Smooth muscle cell (in vitro differentiated cells): ENCODE measurements at regions not wholly inside any gene's neighbourhood (a gene's known extent, or its start where the extent isn't known, plus 50 kb on each side); places are given as distances from the start of the nearest gene placed in this dataset.
"Not testable (repeated sequence)": the region's sequence is repeated elsewhere in the genome, so short reads cannot be mapped to it uniquely, and the experiment has no call there.

Source experiments
- DNase-seq: peaks from one replicate; lab custom pipeline; 2025; ENCODE audit not compliant: unreplicated experiment; lab: John Stamatoyannopoulos, UW
- H2AFZ ChIP-seq: fragments of 200-600 bp; sonication (generic); 2 replicates; pipeline ENCODE4 v1.6.0; 2016; ENCODE audit warnings: antibody characterized with exemption, low read depth, mild to moderate bottlenecking
- H3F3A ChIP-seq: fragments of 200-600 bp; sonication (generic); 2 replicates; pipeline ENCODE4 v1.6.0; 2017; ENCODE audit warnings: antibody characterized with exemption, low read depth
- H3K27ac ChIP-seq: fragments of 200-600 bp; sonication (generic); 2 replicates; pipeline ENCODE4 v1.5.1; 2016; ENCODE audit warnings: low read depth, mild to moderate bottlenecking
- H3K27me3 ChIP-seq: fragments of 200-600 bp; sonication (generic); 2 replicates; pipeline ENCODE4 v1.6.1; 2016; ENCODE audit warnings: low read depth, mild to moderate bottlenecking
- H3K36me3 ChIP-seq: fragments of 200-600 bp; sonication (generic); 2 replicates; pipeline ENCODE4 v1.5.1; 2016; ENCODE audit warnings: low read depth
- H3K4me1 ChIP-seq: fragments of 200-600 bp; sonication (generic); 2 replicates; pipeline ENCODE4 v1.5.1; 2016; ENCODE audit warnings: low read depth
- H3K4me2 ChIP-seq: fragments of 200-600 bp; sonication (generic); 2 replicates; pipeline ENCODE4 v1.6.0; 2016; ENCODE audit warnings: mild to moderate bottlenecking
- H3K4me3 ChIP-seq: fragments of 200-600 bp; sonication (generic); 2 replicates; pipeline ENCODE4 v1.5.1; 2016; ENCODE audit warnings: mild to moderate bottlenecking
- H3K79me2 ChIP-seq: fragments of 200-600 bp; sonication (generic); 2 replicates; pipeline ENCODE4 v1.6.0; 2016; ENCODE audit warnings: low read depth, mild to moderate bottlenecking
- H3K9ac ChIP-seq: fragments of 200-600 bp; sonication (generic); 2 replicates; pipeline ENCODE4 v1.6.0; 2016; ENCODE audit warnings: low read depth
- H3K9me3 ChIP-seq: fragments of 200-600 bp; sonication (generic); replicated peaks from 2 replicates; pipeline ENCODE4 v1.5.1; 2016; ENCODE audit warnings: low read depth
- H4K20me1 ChIP-seq: fragments of 200-600 bp; sonication (generic); 2 replicates; pipeline ENCODE4 v1.6.0; 2016; ENCODE audit warnings: low read depth
- WGBS: methylation state at CpG from one replicate; pipeline ENCODE4 v1.1.7; 2016; ENCODE audit warnings: low lambda C conversion rate; 5-methylcytosine and 5-hydroxymethylcytosine counted together

DNA sequence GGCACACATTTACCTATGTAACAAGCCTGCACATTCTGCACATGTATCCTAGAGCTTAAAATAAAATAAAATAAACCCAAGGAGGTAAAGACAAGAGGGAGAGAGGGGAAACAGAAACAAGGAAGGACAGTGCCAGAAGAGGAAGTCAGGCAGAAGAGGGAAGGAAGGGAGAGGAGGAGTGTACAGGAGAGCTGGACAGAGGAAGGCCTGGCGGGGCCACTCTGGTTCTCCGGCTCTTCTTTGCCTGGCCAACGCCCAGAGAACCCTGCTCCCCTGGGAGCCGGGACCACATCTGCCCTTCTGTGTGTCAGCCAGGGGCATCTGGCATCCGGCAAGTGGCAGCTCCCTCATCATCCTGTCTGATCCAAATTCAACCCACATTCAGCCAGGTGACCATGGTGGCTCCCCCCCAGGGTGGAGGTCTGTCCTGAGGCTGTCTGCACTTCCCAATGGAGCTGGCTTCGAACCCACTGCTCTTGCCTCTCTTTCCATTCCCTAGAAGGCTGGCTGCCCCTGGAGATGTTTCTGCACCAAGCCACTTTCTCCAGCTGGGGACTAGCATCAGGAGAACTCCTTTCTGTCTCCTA lies 55.5 kb upstream of the RABL2A start:
- H3F3A ChIP-seq, H3K9me3 ChIP-seq, H4K20me1 ChIP-seq, H3K4me1 ChIP-seq, H3K36me3 ChIP-seq, H3K4me3 ChIP-seq, H3K79me2 ChIP-seq, H3K9ac ChIP-seq, H3K4me2 ChIP-seq, H3K27me3 ChIP-seq, H2AFZ ChIP-seq, H3K27ac ChIP-seq, DNase-seq: not testable (repeated sequence)
- WGBS, result 94% methylated on average over 3 of the region's 6 CpGs

DNA sequence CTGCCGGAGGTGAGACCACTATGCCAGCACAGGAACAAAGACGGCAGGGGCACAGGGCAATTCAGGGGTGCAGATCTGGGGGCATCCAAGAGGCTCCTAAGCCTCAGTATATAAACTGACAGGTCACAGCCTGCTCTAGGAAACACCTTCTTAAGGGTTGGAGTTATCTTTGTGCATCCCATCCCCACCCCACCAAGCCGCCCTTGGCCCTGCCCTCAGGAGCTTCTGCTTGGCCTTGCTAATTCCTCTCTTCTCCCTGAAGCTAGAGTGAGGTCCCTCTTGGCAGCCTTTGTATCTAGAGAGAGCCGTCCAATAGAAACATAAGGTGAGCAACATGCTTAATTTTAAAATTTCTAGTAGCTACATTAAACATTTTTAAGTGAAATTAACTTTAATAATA lies 51.3 kb upstream of the RABL2A start:
- H3F3A ChIP-seq, H4K20me1 ChIP-seq, H3K36me3 ChIP-seq, H2AFZ ChIP-seq, H3K9me3 ChIP-seq, H3K4me3 ChIP-seq, H3K4me2 ChIP-seq, H3K9ac ChIP-seq, DNase-seq, H3K79me2 ChIP-seq, H3K4me1 ChIP-seq, H3K27me3 ChIP-seq, H3K27ac ChIP-seq: not testable (repeated sequence)
- WGBS, result 97% methylated on average over 3 of the region's 4 CpGs

DNA sequence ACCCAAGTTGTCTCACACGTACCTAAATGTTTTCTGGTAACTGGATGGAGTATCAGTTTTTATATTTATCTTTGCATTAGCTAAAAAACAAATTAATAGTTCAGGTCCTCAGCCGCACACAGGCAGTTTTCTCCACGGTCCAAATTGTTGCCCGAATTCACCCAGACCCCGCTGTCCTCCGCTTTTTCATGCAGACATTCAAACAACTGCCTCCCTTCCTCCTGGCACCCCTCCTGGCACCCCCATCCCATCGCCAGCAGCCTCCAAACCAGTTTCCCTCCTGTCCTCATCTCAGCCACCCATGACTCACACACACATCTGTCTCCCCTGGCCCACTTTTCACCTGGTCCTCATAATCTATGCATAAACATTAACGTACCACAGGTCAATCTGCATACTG lies 50.7 kb upstream of the RABL2A start:
- not testable (repeated sequence) for DNase-seq, H3K27ac ChIP-seq, H3K79me2 ChIP-seq, H3K4me1 ChIP-seq, H3K4me2 ChIP-seq, H3F3A ChIP-seq, H3K9ac ChIP-seq, H3K27me3 ChIP-seq, H2AFZ ChIP-seq, H3K9me3 ChIP-seq, H4K20me1 ChIP-seq, H3K36me3 ChIP-seq, H3K4me3 ChIP-seq
- WGBS, result 80% methylated on average over 8 of the region's 8 CpGs
